NOMO-1 treated with DMSO at 0.1 percent for 48 hours (cell line): ENCODE measurements at regions not wholly inside any gene's neighbourhood (a gene's known extent, or its start where the extent isn't known, plus 50 kb on each side); places are given as distances from the start of the nearest gene placed in this dataset.

Source experiments
- DNase-seq: peaks from one replicate; lab custom pipeline; 2025; ENCODE audit not compliant: unreplicated experiment; lab: John Stamatoyannopoulos, UW

DNA sequence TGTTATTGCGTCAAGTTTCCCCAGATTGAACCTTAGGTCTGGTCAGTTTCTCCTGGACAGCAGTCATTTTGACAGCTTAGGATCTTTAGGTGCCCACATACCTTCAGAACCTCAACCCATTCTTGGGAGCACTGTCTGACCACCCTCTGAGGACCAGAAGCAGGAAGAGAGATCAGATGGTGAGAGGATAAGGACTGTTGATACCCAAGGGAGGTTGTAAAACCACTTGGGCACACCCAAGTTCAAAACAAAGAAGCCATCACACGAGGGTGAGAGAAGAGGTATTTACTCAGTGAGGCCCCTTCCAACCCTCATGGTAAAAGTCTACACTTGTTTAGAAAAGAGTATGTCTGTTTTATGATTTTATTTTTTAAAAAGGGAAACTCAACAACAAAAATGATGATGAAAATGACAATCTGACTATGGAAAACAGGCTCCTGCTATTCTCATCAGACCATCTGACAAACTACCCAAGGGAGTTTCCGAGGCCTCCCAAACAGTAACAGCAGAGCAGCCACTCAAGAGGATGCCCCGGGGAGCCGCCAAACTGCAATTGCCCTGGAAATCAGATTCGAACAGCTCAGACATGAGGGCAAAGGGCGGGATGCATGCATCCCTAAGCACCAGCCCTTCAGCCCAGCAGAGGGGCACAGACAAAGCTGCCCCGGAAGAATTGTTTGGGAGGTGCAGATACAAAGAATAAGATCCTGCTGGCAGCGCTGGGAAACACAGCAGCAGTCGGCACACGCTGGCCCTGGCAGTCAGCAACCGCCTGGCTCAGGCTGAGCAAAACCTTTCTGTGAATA lies 162.6 kb upstream of the PLEKHG7 start:
- DNase-seq, result no peak

DNA sequence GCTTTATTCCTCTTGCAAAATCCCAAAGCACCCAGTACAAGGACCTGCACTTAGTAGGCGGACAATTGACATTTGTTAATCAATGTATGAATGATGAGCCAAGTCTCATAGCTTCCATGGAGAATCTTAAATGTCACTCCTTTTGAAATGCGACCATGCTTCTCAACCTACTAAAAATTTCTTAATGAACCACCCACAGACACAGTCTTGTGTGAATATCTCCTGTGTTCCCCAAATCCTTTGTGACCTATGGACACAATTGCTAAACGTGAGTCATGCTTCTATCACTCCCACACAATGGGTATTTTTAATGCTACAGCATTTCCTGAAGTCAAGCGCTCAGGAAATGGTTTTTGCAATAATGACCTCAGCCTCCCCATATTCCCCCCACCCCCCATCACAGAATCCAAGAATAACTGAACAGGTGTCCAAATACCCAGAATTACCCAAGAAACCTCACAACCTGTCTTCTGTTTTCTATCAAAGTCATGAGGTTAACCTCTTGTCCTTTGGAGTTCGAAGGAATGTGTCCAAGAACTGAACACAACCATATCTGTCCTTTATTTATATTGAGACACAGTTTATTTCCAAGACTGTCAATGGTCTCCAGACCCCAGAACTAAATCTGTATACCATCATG lies 163.6 kb upstream of the PLEKHG7 start:
- DNase-seq, result peak; percentile 70

DNA sequence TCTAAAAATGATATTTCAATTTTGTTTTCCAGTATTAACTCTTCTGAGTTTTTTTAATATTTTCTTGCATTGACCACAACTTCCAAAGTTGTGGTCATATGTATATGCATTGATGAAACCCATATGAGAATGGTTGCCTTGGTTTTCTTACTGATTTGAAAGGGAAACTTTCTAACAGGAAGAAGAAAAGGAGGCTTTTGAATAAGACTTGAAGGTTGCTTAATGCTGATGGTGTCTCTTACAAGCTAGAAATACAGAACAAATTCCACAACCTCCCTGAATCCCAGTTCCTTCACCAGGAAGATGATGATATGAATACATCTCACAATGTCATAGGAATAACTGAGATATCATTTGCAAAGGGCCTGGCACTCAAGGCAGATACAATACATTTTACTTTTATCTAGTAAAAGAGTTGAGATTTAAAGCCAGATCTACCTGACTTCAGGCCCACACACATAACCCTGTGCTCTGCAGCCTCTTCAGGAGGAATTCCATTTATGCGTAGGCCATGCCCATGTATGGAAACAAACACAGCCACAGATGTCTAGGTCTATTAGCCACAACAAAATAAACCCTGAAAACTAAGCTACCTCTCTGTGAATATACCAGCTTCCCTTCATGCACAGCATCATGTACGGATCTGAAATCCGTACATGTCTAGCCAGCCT lies 165.4 kb upstream of the PLEKHG7 start:
- DNase-seq, result no peak

DNA sequence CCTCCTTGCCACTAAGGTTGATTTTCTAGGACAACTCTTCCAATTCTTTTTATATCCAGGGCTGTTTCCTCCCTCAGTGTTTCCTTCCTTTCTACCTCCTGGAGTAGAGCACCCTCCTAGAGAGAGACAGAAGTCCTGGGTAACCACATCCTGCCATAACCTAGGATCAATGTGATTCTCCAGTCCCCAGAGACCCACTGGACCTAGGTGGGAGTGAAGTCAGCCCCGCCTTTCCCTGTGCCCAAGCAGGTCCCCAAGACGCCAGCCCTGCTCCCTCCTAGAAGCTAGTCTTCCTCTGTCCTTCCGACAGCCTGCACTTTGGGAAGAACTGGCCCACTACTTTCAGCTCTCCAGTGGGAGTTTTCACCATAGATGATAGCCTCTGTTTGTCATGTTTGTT lies 166.8 kb upstream of the PLEKHG7 start:
- no peak for DNase-seq

DNA sequence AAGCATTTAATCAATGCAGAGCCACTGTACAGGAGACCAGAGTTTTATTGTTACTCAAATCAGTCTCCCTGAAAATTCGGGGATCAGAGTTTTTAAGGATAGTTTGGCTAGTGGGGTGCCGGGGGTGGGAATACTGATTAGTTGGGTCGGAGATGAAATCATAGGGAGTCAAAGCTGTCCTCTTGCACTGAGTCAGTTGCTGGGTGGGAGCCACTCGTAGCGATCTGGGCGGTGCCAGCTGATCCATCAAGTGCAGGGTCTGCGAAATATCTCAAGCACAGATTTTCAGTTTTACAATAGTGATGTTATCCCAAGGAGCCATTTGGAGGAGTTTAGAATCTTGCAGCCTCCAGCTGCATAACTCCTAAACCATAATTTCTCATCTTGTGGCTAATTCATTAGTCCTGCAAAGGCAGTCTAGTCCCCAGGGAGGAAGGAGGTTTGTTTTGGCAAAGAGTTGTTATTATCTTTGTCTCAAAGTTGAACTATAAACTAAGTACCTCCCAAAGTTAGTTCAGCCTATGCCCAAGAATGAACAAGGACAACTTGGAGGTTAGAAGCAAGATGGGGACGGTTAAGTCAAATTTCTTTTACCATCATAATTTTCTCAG lies 169.4 kb upstream of the PLEKHG7 start:
- DNase-seq, result no peak

DNA sequence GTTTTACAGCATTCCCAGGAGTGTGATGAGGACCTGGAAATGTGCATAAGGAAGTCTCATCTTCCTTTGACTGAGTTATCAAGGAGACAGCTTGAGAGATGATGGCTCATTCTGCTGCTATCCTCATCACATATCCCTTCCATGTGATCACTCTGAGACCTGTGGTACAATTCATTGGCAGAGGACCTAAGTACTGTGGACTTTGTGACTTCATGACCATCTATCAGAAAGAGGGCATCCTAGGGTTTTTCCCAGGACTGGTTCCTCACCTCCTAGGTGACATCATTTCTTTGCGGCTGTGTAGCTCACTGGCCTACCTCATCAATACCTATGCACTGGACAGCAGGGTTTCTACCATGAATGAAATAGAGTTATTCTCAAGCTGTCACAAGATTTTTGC lies 172.1 kb upstream of the PLEKHG7 start:
- DNase-seq, result no peak

DNA sequence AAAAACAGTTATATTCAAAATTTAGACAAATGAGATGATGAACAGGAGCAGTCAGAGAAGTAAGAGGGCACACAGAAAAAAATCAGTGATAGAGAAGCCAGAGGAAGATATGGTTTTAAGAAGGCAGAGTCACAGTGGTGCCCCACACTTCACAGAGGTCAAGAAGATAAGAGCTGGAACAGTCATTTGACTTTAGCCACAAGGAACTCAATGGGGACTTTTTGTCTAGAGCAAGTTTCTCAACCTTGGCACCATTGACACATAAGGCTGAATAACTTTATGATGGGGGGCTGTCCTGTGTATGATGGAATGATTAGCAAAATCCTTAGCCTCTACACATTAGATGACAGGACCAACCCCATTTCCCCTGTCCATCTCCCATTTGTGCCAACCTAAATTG lies 172.8 kb upstream of the PLEKHG7 start:
- no peak for DNase-seq

DNA sequence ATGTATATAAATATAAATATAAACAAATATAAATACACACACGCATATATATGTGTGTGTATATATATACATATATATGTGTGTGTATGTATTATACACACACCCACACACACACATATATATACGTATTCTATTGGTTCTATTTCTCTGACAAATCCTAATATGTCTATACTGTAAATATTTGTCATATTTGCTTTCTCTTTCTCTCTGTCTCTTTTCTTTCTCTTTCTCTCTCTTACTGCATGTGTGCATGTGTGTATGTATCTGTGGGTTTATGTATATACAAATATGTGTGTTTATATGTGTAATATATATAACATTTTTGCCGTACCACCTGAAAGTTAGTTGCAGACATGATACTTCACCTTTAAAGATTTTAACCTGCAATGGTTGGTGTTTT lies 174.2 kb upstream of the PLEKHG7 start:
- DNase-seq, result no peak

DNA sequence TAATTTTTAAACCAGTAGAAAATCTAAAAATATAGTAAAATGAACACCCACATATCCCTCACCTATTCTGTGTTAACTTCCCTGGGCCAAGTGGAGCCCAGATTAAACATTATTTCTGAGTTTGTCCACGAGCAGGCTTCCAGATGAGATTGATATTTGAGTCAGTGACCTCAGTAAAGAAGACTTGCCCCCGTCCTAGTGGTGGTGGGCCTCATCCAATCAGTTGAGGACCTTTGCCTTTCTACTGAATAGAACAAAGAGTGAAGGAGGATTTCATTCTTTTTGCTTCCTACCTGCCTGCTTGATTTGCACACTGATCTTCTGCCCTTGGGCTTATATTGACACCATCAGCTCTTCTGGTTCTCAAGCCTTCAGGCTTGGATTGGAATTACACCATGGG lies 174.7 kb upstream of the PLEKHG7 start:
- no peak for DNase-seq

DNA sequence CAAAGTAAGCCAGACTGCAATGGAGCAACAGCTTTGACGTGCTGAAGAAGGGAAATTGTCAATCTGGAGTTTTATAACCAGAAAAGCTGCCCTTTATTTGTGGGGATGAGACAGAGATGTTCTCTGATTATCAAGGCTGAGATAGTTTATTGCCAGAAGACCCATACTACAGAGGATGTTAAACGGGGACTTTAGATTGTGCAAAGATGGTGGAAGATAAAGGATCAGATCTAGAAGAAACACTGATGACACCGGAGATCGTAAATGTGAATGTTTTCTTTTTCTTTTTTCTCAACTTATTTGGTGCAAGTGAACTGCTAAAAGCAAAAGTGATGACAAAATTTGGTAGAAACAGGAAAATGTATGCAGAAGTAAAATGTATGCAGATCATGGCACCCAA lies 178.3 kb upstream of the PLEKHG7 start:
- DNase-seq, result no peak

DNA sequence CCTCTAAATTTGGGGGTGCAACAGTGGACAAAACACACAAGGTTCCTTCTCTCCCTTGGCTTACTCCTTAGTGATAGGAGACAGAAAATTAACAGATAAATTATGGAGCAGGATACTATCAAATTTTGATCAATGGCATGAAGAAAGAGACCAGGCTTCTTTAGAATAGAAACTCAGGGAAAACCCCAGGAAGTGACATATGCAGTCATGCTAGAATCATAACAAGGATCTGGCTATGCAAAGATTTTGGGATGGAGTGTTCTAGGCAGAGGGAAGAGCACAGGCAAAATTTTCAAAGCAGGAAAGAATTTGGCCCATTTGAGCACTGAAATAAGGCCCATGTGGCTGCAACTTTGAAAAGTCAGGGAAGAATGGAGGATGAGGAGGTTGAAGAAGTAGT lies 182.3 kb upstream of the PLEKHG7 start:
- no peak for DNase-seq

DNA sequence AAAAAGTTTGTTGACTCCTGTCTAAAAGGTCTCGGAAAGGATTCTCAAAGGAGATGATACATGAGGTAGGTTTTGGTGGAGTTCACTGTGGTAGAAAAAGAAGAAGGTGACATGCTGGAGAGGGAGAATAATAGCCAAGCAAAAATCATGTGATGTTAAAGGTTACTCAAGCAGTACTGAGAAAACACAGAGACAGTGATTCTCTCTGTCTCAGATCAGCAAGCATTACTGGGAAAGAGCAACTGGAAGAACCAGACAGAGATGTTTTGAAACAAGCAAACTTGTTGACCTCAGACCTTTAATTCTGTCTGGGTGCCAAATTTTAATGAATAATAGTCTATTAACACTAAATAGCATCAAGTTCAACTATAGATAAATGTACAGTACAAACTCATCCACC lies 183.5 kb upstream of the PLEKHG7 start:
- no peak for DNase-seq

DNA sequence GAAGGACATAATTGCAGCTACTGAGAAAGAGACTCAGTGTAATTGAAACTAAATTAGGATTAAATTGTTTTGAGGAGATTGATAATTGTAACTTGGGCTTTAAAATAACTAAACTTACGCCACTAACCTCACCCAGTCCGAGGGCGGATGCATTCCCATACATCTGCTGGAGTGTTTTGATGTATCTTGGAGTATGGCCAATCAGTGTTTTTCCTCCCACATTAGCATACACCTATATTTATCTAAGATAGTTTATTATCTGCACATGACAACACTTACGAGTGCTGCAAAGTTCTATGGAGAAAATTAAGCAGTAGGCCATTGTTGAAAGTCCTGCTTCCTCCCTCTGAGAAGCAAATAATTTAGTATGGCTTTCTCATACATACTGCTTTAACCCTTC lies 184.7 kb upstream of the PLEKHG7 start:
- no peak for DNase-seq

DNA sequence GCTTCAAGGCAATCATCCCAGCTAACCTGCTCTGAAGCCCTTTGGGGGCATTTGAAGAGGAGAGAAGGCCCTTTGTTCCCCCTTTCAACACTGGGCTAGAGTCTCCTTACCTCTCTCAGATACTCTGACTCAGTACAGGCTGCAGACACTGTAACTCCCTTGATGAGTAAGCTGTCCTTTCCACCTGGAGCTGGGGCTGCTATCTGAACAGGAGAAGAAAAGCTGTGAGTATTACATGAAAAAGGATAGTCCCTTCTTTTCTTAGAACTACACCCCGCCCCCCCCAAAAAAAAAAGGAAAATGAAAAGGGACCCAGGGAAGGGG lies 186.6 kb upstream of the PLEKHG7 start:
- DNase-seq, result no peak

DNA sequence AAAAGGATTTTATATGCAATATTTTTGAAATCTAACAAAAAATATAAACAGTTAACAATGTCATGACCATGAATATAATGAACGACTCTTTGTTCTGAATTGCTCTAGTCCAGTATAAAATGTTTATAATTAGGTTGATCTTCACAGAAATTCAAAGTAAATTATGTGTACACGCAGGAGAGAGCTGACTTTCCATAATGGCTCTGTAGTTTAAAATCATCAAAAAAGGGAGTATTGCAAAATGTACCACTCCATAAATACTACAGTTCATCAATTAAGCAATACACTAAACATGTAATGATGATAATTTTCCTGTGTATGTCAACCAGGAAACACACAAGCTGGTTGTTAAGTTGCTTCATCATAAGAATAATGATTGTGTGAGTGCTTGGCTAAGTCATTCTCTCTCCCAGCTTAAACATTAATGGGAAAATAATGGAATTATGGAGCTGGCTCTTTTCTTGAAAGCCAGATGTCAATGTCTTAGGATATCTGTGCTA lies 189.5 kb upstream of the PLEKHG7 start:
- DNase-seq, result peak; percentile 85

DNA sequence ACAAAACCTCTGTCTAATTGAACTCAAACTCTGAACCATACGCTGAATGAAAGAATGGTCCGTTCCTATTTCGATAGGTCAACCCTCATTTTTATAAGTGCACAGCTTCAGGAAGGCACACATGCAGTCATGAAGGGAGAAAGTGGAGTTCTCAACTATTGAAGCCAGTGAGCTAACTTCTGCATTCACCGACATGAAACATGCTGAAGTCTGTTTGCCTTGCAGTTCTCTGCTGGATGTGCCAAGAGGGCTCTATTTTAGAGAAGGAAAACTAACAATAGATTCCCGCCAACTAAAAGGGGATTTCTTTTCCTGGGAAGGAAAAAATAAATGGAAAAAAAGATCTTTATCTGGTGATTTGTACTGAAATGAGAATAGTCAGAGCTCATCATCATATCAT lies 191.0 kb upstream of the PLEKHG7 start:
- DNase-seq, result peak; percentile 45

DNA sequence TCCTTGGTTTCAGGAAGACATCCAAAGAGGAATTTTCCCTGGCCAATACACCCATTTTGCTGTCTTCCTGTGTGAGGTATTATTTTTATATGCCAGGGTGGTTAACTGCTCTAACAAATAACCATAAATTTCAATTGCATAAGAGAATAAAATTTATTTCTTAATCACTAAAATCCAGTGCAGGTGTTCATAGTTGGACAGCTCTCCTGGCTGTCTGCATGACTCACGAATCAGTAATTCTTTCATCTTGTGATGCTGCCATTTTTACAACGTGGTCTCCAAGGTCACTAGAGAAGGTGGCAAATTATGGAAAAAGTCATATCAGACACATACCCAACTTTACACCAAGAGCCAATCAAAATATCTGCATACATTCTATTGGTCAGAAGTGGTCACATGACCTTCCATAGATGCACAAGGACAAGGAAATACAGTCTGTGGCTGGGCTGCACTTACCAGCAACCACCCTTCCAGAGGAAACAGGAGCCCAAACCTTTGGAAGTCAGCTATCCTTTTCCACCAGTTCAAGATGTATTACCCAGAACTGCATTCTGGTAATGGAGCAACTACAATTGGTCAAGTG lies 193.5 kb upstream of the PLEKHG7 start:
- DNase-seq, result no peak

DNA sequence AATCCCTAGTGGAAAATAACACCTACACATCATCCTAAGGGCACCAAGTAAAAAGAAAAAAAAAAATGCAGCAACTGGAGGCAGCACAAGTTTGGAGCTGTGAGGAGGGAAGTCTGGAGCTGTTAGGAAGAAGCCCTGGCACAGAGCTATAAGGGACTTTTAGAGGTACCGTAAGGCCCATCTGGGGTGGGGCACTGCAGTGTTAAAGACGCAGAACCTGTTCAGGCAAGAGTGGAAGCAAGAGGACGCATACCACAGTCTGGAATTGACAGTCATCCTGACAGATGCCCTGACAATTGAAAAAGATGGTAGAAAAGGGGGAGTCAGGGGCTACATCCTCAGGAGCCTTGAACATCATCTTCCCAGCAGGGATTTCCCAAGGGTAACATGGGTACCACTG lies 195.9 kb upstream of the PLEKHG7 start:
- no peak for DNase-seq

DNA sequence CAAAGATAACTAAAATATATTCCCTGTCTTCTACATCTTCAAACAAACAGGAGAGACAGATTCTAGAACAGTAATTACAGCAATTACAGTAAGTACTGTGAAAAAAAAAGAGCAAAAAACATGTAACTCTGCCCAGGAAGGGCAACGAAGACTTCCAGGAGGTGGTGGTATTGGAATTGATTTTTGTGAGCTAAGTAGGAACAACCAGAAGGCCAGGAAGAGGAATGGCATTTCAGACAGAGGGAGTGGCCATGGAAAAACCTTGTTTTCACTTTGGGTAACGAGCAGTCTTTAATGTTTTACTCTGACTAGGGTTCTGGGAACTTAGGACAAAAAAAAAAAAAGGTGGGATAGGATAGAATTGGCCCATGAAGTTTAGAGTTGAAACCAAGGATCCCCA lies 196.3 kb upstream of the PLEKHG7 start:
- no peak for DNase-seq

DNA sequence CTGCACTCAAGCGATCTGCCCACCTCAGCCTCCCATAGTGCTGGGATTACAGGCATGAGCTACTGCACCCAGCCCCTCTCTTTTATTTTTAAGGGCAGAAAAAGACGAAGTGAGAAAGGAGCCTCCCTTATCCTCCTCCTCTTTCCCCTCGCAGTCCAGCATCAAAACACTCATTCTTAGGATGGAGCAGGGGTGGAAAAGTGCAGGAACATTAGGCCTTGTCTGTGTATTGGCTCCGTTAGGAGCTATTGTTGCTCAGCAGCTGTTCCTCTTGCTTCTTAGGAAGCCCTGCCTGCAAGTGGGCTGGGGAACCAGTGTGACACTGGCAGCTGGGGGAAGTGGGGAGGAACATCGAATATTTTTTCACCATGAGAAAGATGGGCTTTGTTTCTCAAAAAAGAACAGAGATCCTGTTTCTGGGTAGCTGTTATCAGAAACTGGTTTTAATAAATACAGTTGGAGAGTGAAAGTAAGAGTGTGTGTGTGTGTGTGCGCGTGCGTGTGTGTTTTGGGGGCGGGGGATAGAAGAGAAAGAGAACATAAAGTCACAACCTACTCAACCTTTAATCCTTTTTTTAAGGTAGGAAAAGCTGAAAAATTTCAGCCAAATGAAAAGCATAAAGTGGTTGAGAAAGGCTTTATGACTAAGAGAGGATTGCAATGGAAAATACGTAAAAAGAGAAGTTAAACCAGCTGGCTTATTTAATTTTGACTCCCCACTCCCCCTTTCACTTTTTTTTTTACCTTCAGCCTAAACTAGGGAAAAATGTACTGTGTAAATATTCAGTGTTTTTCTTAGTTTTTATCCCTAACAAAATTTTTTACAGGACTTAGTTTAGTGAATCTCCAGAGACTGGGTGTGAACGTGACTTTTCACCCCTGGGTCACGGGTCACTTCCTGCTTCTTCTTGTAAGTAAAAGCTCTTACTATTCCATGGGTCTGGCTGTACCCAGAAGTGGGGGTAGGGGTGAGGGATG lies 197.2 kb upstream of the PLEKHG7 start:
- DNase-seq, result peak; percentile 67
